ENCODE measurements at regions not wholly inside any gene's neighbourhood (a gene's known extent, or its start where the extent isn't known, plus 50 kb on each side); places are given as distances from the start of the nearest gene placed in this dataset.

GRCh38 chr10:57775250-57775649 lies 492.4 kb downstream of the IPMK start:
- H3K4me3 ChIP-seq, result no peak overlapping the region
- H3K9me3 ChIP-seq, result peaks cover 0 to 7% (median 0%) of the 10 kb centered on the region in 4 donors
- TF ChIP-seq EP300 (IDR thresholded peaks at IDR 0.05) (no peak), CTCF (IDR thresholded peaks at IDR 0.05) (no peak), POLR2A (IDR thresholded peaks at IDR 0.05) (no peak)
- DNase-seq (ENCODE audit: low spot score in 2 of 2), result no peak
- no peak overlapping the region for H3K27ac ChIP-seq
- WGBS, 2 donors, result 84 to 85% methylated on average over 2 of the region's 2 CpGs
- no peaks in the 10 kb centered on the region for H3K4me1 ChIP-seq
- no peaks in the 10 kb centered on the region for H3K27me3 ChIP-seq
- H3K36me3 ChIP-seq, result no peaks in the 10 kb centered on the region

GRCh38 chr10:57769298-57769697 lies 498.4 kb downstream of the IPMK start:
- no peaks in the 10 kb centered on the region for H3K27me3 ChIP-seq
- H3K4me1 ChIP-seq, result no peaks in the 10 kb centered on the region
- TF ChIP-seq EP300 (IDR thresholded peaks at IDR 0.05), result no peak
- no peak for TF ChIP-seq POLR2A (IDR thresholded peaks at IDR 0.05)
- TF ChIP-seq CTCF (IDR thresholded peaks at IDR 0.05), result no peak
- no peak for DNase-seq (ENCODE audit: low spot score in 2 of 2)
- H3K36me3 ChIP-seq, result no peaks in the 10 kb centered on the region
- H3K27ac ChIP-seq, result no peak overlapping the region
- WGBS, 2 donors, result 95 to 100% methylated on average over 1 of the region's 1 CpG
- no peak overlapping the region for H3K4me3 ChIP-seq
- H3K9me3 ChIP-seq, result no peaks in the 10 kb centered on the region

- H3K4me1 ChIP-seq, result no peaks in the 10 kb centered on the region
- no peak overlapping the region for H3K27ac ChIP-seq
- no peaks in the 10 kb centered on the region for H3K36me3 ChIP-seq
- no peaks in the 10 kb centered on the region for H3K27me3 ChIP-seq
- H3K9me3 ChIP-seq, result no peaks in the 10 kb centered on the region
- WGBS, 2 donors, result 86% methylated on average over 6 of the region's 6 CpGs
- TF ChIP-seq CTCF (IDR thresholded peaks at IDR 0.05) (no peak), POLR2A (IDR thresholded peaks at IDR 0.05) (no peak), EP300 (IDR thresholded peaks at IDR 0.05) (no peak)
- no peak overlapping the region for H3K4me3 ChIP-seq
- no peak for DNase-seq (ENCODE audit: low spot score in 2 of 2)
Observed at GRCh38 chr10:57759777-57760176, 507.9 kb downstream of the IPMK start.

GRCh38 chr10:57754803-57755202 lies 512.9 kb downstream of the IPMK start:
- Histone ChIP-seq H3K27ac (no peak overlapping the region), H3K4me1 (no peaks in the 10 kb centered on the region), H3K36me3 (no peaks in the 10 kb centered on the region), H3K4me3 (no peak overlapping the region), H3K27me3 (no peaks in the 10 kb centered on the region), H3K9me3 (peaks cover 0 to 6% (median 1%) of the 10 kb centered on the region in 4 donors)
- DNase-seq (ENCODE audit: low spot score in 2 of 2), result no peak
- WGBS, 2 donors, result 85 to 89% methylated on average over 4 of the region's 4 CpGs
- no peak for TF ChIP-seq EP300 (IDR thresholded peaks at IDR 0.05)
- TF ChIP-seq CTCF (IDR thresholded peaks at IDR 0.05), result no peak
- TF ChIP-seq POLR2A (IDR thresholded peaks at IDR 0.05), result no peak

- TF ChIP-seq POLR2A (IDR thresholded peaks at IDR 0.05), result no peak
- TF ChIP-seq CTCF (IDR thresholded peaks at IDR 0.05), result no peak
- no peak for TF ChIP-seq EP300 (IDR thresholded peaks at IDR 0.05)
- Histone ChIP-seq H3K4me1 (no peaks in the 10 kb centered on the region), H3K27ac (no peak overlapping the region), H3K27me3 (no peaks in the 10 kb centered on the region), H3K9me3 (peaks cover 0 to 6% (median 2%) of the 10 kb centered on the region in 4 donors), H3K36me3 (no peaks in the 10 kb centered on the region), H3K4me3 (no peak overlapping the region)
- 52 to 63% methylated on average over 1 of the region's 1 CpG for WGBS, 2 donors
- DNase-seq (ENCODE audit: low spot score in 2 of 2), result no peak
Observed at GRCh38 chr10:57743711-57744110, 524.0 kb downstream of the IPMK start.

Data from tibial nerve (tissue), 4 donors.